HEK293 (cell line): ENCODE measurements at regions not wholly inside any gene's neighbourhood (a gene's known extent, or its start where the extent isn't known, plus 50 kb on each side); places are given as distances from the start of the nearest gene placed in this dataset.

ENCODE experiments used
- CTCF ChIP-seq: fragments of 450-650 bp; formaldehyde crosslinking; IDR thresholded peaks from 2 replicates; pipeline ENCODE4 v1.5.1; 2016; ENCODE audit warnings: missing biosample characterization, missing genetic modification characterization
- HOXA7 ChIP-seq: sonication (generic); formaldehyde crosslinking; IDR thresholded peaks from 2 replicates; pipeline ENCODE4 v1.8.1; 2022; ENCODE audit warnings: missing genetic modification reagents, borderline replicate concordance
- PRDM1 ChIP-seq: fragments of 450-650 bp; formaldehyde crosslinking; IDR thresholded peaks from 2 replicates; pipeline ENCODE4; 2016; ENCODE audit warnings: missing biosample characterization, missing genetic modification characterization
- PRDM10 ChIP-seq: fragments of 450-650 bp; formaldehyde crosslinking; IDR thresholded peaks from 2 replicates; pipeline ENCODE4 v1.5.1; 2016; ENCODE audit warnings: missing biosample characterization, missing genetic modification characterization
- ZBTB7A ChIP-seq: fragments of 450-650 bp; formaldehyde crosslinking; IDR thresholded peaks from 2 replicates; pipeline ENCODE4 v1.5.1; 2016; ENCODE audit warnings: low read depth, missing biosample characterization, missing genetic modification characterization
- ZNF529 ChIP-seq: fragments of 450-650 bp; formaldehyde crosslinking; IDR thresholded peaks from 2 replicates; pipeline ENCODE4 v1.5.1; 2017; ENCODE audit warnings: missing genetic modification characterization, missing biosample characterization; ENCODE audit not compliant: insufficient replicate concordance
- ZNF561 ChIP-seq: fragments of 450-650 bp; IDR thresholded peaks from 2 replicates; pipeline ENCODE4 v1.5.1; 2018; ENCODE audit warnings: missing biosample characterization, missing genetic modification characterization, borderline replicate concordance
- ZNF664 ChIP-seq: fragments of 450-650 bp; formaldehyde crosslinking; IDR thresholded peaks from 2 replicates; pipeline ENCODE4 v1.5.1; 2016; ENCODE audit warnings: missing biosample characterization, missing genetic modification characterization
- ZNF704 ChIP-seq: fragments of 450-650 bp; formaldehyde crosslinking; IDR thresholded peaks from 2 replicates; pipeline ENCODE4 v1.5.1; 2016; ENCODE audit warnings: missing biosample characterization, missing genetic modification characterization
- ZNF747 ChIP-seq: fragments of 450-650 bp; formaldehyde crosslinking; IDR thresholded peaks from 2 replicates; pipeline ENCODE4 v1.5.1; 2016; ENCODE audit warnings: missing biosample characterization, missing genetic modification characterization
- ZNF776 ChIP-seq: fragments of 450-650 bp; formaldehyde crosslinking; IDR thresholded peaks from 2 replicates; pipeline ENCODE4 v1.5.0; 2017; ENCODE audit warnings: missing biosample characterization, missing genetic modification characterization, borderline replicate concordance
- ZNF837 ChIP-seq: fragments of 450-650 bp; formaldehyde crosslinking; IDR thresholded peaks from 2 replicates; pipeline ENCODE4 v1.5.1; 2016; ENCODE audit warnings: missing biosample characterization, missing genetic modification characterization

DNA sequence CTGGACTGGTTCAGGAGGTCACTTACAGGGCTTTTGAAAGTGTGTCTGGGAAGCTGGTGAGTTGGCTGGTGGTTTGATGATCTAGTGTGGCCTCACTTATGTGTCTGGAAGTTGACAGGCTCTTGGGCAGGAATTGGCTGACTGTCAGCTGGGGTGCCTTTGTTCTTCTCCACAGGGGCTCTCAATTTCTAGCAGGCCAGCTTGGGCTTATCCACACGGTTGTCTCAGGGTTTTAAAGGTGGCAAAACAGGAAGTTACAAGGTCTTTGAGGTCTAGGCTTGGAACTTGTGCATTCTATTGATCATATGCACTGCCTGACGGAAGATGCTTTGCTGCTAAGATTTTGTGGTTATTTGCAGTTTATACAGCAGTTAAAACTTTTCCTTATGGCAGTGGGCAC, 52.0 kb upstream of the CELF4 start:
- TF ChIP-seq CTCF (tag by site-specific recombination) (no peak), HOXA7 (no peak), PRDM10 (no peak), ZBTB7A (no peak), ZNF704 (no peak), ZNF561 (tag by site-specific recombination) (no peak), ZNF664 (no peak), ZNF747 (no peak), ZNF837 (tag by site-specific recombination) (no peak), ZNF776 (tag by site-specific recombination) (no peak), ZNF529 (tag by site-specific recombination) (no peak), PRDM1 (tag by site-specific recombination) (no peak)
